HepG2 (cell line): ENCODE measurements at regions not wholly inside any gene's neighbourhood (a gene's known extent, or its start where the extent isn't known, plus 50 kb on each side); places are given as distances from the start of the nearest gene placed in this dataset.

Experiments
- ATAC-seq: fragments of 200-7000 bp; cut with Tn5 transposase; 3 replicates; pipeline ENCODE4 v1.9.1; 2020; ENCODE audit warnings: mild to moderate bottlenecking, moderate library complexity
- BruUV-seq: library from RNA; stranded (reverse); fragments of 400-500 nt; replicated peaks from 2 replicates; lab custom pipeline; 2021; lab: Mats Ljungman, UMichigan
- CTCF ChIA-PET: fragments of 300-600 bp; formaldehyde crosslinking; extraction: SDS; loops from one replicate; lab custom pipeline; 2021; ENCODE audit warnings: low total read pairs, inconsistent platforms, low intra/inter-chr PET ratio; lab: Yijun Ruan, JAX
- POLR2A ChIA-PET: fragments of 350-600 bp; sonication (Branson Sonifier 250); formaldehyde crosslinking; loops from one replicate; lab custom pipeline; 2020; ENCODE audit warnings: antibody characterized with exemption, inconsistent platforms; lab: Yijun Ruan, JAX
- DNase-seq: peaks from one replicate; pipeline ENCODE4 v3.0.0-alpha.2; 2015; ENCODE audit warnings: low spot score
- FAIRE-seq: peaks from 3 replicates; lab custom pipeline; 2011; peaks lifted over from hg19 to GRCh38; lab: Jason Lieb, UNC
- H2AFZ ChIP-seq: one replicate; pipeline ENCODE4 v1.6.1; 2011; ENCODE audit warnings: low read length, inconsistent platforms
- H3K27ac ChIP-seq: fragments of 300-600 bp; 3 replicates; pipeline ENCODE4 v1.8.0; 2011; ENCODE audit warnings: mixed run types, mild to moderate bottlenecking, mixed read lengths, low read length, inconsistent platforms; ENCODE audit not compliant: insufficient read depth; ENCODE audit errors: extremely low read length
- H3K27me3 ChIP-seq, 2 experiments: fragments of 200-600 bp in 1 of 2; 2 replicates in 1 of 2; 3 replicates in 1 of 2; pipeline versions ENCODE4 v1.6.0 to v1.8.0; 2011; ENCODE audit warnings: low read length in 2 of 2, mild to moderate bottlenecking in 2 of 2, moderate library complexity in 2 of 2, inconsistent platforms in 1 of 2; ENCODE audit not compliant: insufficient read depth in 2 of 2, control insufficient read depth in 1 of 2
- H3K36me3 ChIP-seq, 2 experiments: fragments of 200-600 bp in 1 of 2; replicated peaks in 1 of 2; 2 replicates in 1 of 2; 3 replicates in 1 of 2; pipeline versions ENCODE4 v1.5.1 to v1.8.0; 2011; ENCODE audit warnings: low read length in 2 of 2, inconsistent platforms in 1 of 2; ENCODE audit not compliant: insufficient read depth in 2 of 2, control insufficient read depth in 1 of 2
- H3K4me1 ChIP-seq: 2 replicates; pipeline ENCODE4 v1.5.1; 2012; ENCODE audit warnings: low read length, inconsistent platforms; ENCODE audit not compliant: insufficient read depth
- H3K4me2 ChIP-seq: 2 replicates; pipeline ENCODE4 v1.6.0; 2011; ENCODE audit warnings: low read depth, low read length, inconsistent platforms
- H3K4me3 ChIP-seq, 3 experiments: fragments of 200-600 bp in 1 of 3; sonication (generic), shearing (Covaris generic) in 1 of 3; replicated peaks in 1 of 3; 2 replicates each; pipeline ENCODE4 v1.5.1; 2011 to 2016; ENCODE audit warnings: low read length in 3 of 3, inconsistent platforms in 2 of 3, low read depth in 2 of 3, mild to moderate bottlenecking in 2 of 3, control low read depth in 1 of 3, mixed read lengths in 1 of 3; ENCODE audit not compliant: insufficient read depth in 1 of 3
- H3K79me2 ChIP-seq: one replicate; pipeline ENCODE4 v1.6.1; 2011; ENCODE audit warnings: low read length, inconsistent platforms; ENCODE audit not compliant: insufficient read depth
- H3K9ac ChIP-seq: 2 replicates; pipeline ENCODE4 v1.6.0; 2011; ENCODE audit warnings: mild to moderate bottlenecking, low read depth, low read length, inconsistent platforms; ENCODE audit not compliant: insufficient read depth
- H3K9me3 ChIP-seq: 2 replicates; pipeline ENCODE4 v1.5.1; 2012; ENCODE audit warnings: mild to moderate bottlenecking, low read length
- H4K20me1 ChIP-seq: 2 replicates; pipeline ENCODE4 v1.6.0; 2011; ENCODE audit warnings: inconsistent platforms, mild to moderate bottlenecking, low read length, moderate library complexity; ENCODE audit not compliant: insufficient read depth
- AKAP8 ChIP-seq: sonication (generic); formaldehyde crosslinking; IDR thresholded peaks from 2 replicates; pipeline ENCODE4 v1.5.1; 2020; ENCODE audit warnings: mild to moderate bottlenecking, missing genetic modification reagents
- CBX1 ChIP-seq: IDR thresholded peaks from one replicate; pipeline ENCODE4 v1.6.1; 2016; ENCODE audit warnings: antibody characterized with exemption, low read depth
- DNMT1 ChIP-seq: sonication (generic); formaldehyde crosslinking; IDR thresholded peaks from 2 replicates; pipeline ENCODE4 v1.5.1; 2020; ENCODE audit warnings: mild to moderate bottlenecking, missing genetic modification reagents
- DR1 ChIP-seq: sonication (generic); formaldehyde crosslinking; IDR thresholded peaks from 2 replicates; pipeline ENCODE4 v1.8.0; 2021; ENCODE audit warnings: mild to moderate bottlenecking, missing genetic modification reagents, inconsistent platforms
- DRAP1 ChIP-seq: IDR thresholded peaks from 2 replicates; pipeline ENCODE4 v1.6.1; 2016; ENCODE audit warnings: missing genetic modification reagents, missing compliant biosample characterization
- EED ChIP-seq: sonication (generic); formaldehyde crosslinking; IDR thresholded peaks from 2 replicates; pipeline ENCODE4 v1.5.0; 2020; ENCODE audit warnings: mild to moderate bottlenecking, missing genetic modification reagents
- GPN1 ChIP-seq: sonication (generic); formaldehyde crosslinking; IDR thresholded peaks from 2 replicates; pipeline ENCODE4 v1.5.1; 2020; ENCODE audit warnings: missing genetic modification reagents, borderline replicate concordance
- HMG20A ChIP-seq: IDR thresholded peaks from 2 replicates; pipeline ENCODE4 v1.6.1; 2016; ENCODE audit warnings: borderline replicate concordance
- ISX ChIP-seq: sonication (generic); formaldehyde crosslinking; conservative IDR thresholded peaks from 2 replicates; pipeline ENCODE4 v1.5.0; 2020; ENCODE audit warnings: missing genetic modification reagents
- MBD4 ChIP-seq: IDR thresholded peaks from 2 replicates; pipeline ENCODE4 v1.6.1; 2012; ENCODE audit warnings: low read length, inconsistent platforms, borderline replicate concordance
- NFIC ChIP-seq: IDR thresholded peaks from 2 replicates; pipeline ENCODE4 v1.6.1; 2012; ENCODE audit warnings: mild to moderate bottlenecking, low read length, inconsistent platforms
- RBM22 ChIP-seq: fragments of 200-400 bp; formaldehyde crosslinking; optimal IDR thresholded peaks from 2 replicates; pipeline ENCODE3; 2017; ENCODE audit warnings: mild to moderate bottlenecking, low read length, moderate library complexity
- REPIN1 ChIP-seq: sonication (generic); formaldehyde crosslinking; IDR thresholded peaks from 2 replicates; pipeline ENCODE4 v1.8.0; 2022; ENCODE audit warnings: missing genetic modification reagents, low read depth, mild to moderate bottlenecking, borderline replicate concordance
- SKI ChIP-seq: fragments of 450-650 bp; IDR thresholded peaks from one replicate; pipeline ENCODE4 v1.6.1; 2018; ENCODE audit warnings: mild to moderate bottlenecking; ENCODE audit not compliant: partially characterized antibody
- SMAD3 ChIP-seq: sonication (generic); formaldehyde crosslinking; IDR thresholded peaks from 2 replicates; pipeline ENCODE4 v1.4.0; 2020; ENCODE audit warnings: missing genetic modification reagents
- TBP ChIP-seq: sonication (generic); formaldehyde crosslinking; IDR thresholded peaks from 2 replicates; pipeline ENCODE4 v1.5.0; 2020; ENCODE audit warnings: missing genetic modification reagents
- XRCC5 ChIP-seq: fragments of 200-400 bp; formaldehyde crosslinking; optimal IDR thresholded peaks from 2 replicates; pipeline ENCODE3; 2017; ENCODE audit warnings: mild to moderate bottlenecking, low read length
- ZBTB4 ChIP-seq: sonication (generic); formaldehyde crosslinking; IDR thresholded peaks from 2 replicates; pipeline ENCODE4 v1.4.0; 2020; ENCODE audit warnings: missing genetic modification reagents, mild to moderate bottlenecking, borderline replicate concordance
- ZFAT ChIP-seq: sonication (generic); formaldehyde crosslinking; conservative IDR thresholded peaks from 2 replicates; pipeline ENCODE4 v1.8.1; 2023; ENCODE audit warnings: missing genetic modification reagents, inconsistent platforms
- ZNF878 ChIP-seq: sonication (generic); formaldehyde crosslinking; IDR thresholded peaks from 2 replicates; pipeline ENCODE4 v1.8.1; 2023; ENCODE audit warnings: mild to moderate bottlenecking, missing genetic modification reagents, moderate library complexity
- WGBS: methylation state at CpG from one replicate; pipeline ENCODE4 v1.1.6; 2017; ENCODE audit warnings: low lambda C conversion rate; 5-methylcytosine and 5-hydroxymethylcytosine counted together
- in situ Hi-C: cut with HindIII; loops from 2 replicates; pipeline ENCODE4 v1.10.0; 2017; ENCODE audit warnings: low pct_unique_long_range_greater_than_20kb; ENCODE audit not compliant: extremely low pct_ligation_motif_present
- intact Hi-C: fragments of 100-400 bp; cut with micrococcal nuclease; formaldehyde crosslinking; loops from one replicate; pipeline ENCODE4 v1.10.0; 2022; ENCODE audit not compliant: unreplicated experiment
- TF ChIP-seq, protein P1 (sequence below): sonication (generic); formaldehyde crosslinking; IDR thresholded peaks from 2 replicates; pipeline ENCODE4 v1.4.0; 2020; ENCODE audit warnings: missing genetic modification reagents

DNA sequence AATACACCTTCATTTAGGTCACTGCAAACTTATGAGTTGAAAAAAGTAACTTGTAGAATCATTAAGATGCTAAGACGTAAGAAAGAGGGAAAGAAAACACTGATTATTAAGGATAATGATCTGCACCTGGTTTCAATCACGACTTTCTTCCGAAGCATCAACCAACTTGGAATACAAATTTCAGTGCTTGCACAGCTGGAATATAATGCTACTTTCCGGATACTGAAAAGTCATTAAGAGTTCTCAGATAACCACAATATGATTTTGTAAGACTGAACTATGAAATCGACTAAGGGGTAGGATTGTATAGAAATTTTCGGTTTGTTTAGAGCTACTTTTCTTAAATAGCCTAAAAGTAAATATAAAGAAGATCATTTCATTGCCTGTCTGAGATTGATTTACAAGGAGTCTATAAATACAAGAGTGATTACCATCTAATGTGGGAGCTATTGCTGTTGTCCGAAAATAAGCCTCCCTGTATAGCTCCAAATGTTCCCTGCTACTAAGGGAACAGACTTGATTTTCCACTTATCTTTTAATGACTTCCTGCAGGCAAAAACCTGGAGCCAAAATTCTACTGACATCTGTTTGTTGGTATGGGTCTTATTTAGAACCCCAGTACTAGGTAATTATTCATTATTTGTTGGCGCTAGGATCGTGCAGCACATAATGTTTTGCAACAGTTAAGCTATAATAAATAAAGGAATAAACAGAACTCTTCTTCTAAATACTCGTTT lies 673.3 kb downstream of the KCNT2 start (continued):
- no peak for TF ChIP-seq ZNF878
- no peak for TF ChIP-seq DRAP1 (CRISPR knock-in tag)
- no peak for TF ChIP-seq DR1
- no peak for TF ChIP-seq GPN1 (CRISPR knock-in tag)
- TF ChIP-seq NFIC = no peak
- TF ChIP-seq, protein P1, sequence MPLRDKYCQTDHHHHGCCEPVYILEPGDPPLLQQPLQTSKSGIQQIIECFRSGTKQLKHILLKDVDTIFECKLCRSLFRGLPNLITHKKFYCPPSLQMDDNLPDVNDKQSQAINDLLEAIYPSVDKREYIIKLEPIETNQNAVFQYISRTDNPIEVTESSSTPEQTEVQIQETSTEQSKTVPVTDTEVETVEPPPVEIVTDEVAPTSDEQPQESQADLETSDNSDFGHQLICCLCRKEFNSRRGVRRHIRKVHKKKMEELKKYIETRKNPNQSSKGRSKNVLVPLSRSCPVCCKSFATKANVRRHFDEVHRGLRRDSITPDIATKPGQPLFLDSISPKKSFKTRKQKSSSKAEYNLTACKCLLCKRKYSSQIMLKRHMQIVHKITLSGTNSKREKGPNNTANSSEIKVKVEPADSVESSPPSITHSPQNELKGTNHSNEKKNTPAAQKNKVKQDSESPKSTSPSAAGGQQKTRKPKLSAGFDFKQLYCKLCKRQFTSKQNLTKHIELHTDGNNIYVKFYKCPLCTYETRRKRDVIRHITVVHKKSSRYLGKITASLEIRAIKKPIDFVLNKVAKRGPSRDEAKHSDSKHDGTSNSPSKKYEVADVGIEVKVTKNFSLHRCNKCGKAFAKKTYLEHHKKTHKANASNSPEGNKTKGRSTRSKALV (CRISPR knock-in tag) = no peak
- TF ChIP-seq, all 625 proteins: peak for 0

- Histone ChIP-seq H3K9ac (no peak overlapping the region), H3K36me3 (no peaks in the 10 kb centered on the region), H2AFZ (no peak overlapping the region), H4K20me1 (no peaks in the 10 kb centered on the region), H3K27me3 (no peaks in the 10 kb centered on the region), H3K4me1 (no peaks in the 10 kb centered on the region), H3K4me2 (no peak overlapping the region), H3K9me3 (0 out of 2 replicates have a peak, but pooled peaks cover 6% of the 10 kb centered on the region), H3K4me3 (no peak overlapping the region), H3K27ac (no peak overlapping the region), H3K79me2 (no peaks in the 10 kb centered on the region)
- ATAC-seq (no peak), FAIRE-seq (no peak), DNase-seq (no peak)
- POLR2A ChIA-PET = no interaction called here
- intact Hi-C loops = no loop called here
- in situ Hi-C loops = no loop called here
- BruUV-seq = no TSS peak
- 4% methylated on average over 1 of the region's 1 CpG for WGBS
- CTCF ChIA-PET = no interaction called here
- TF ChIP-seq DNMT1 (CRISPR knock-in tag) = no peak
- no peak for TF ChIP-seq ZFAT (CRISPR knock-in tag)
- TF ChIP-seq HMG20A (CRISPR knock-in tag) = no peak
- no peak for TF ChIP-seq REPIN1 (CRISPR knock-in tag)
- TF ChIP-seq ISX = no peak
- no peak for TF ChIP-seq TBP (CRISPR knock-in tag)
- no peak for TF ChIP-seq AKAP8
- TF ChIP-seq EED = no peak
- TF ChIP-seq ZBTB4 (CRISPR knock-in tag) = no peak
- TF ChIP-seq SKI = no peak
- TF ChIP-seq MBD4 = no peak
- no peak for TF ChIP-seq SMAD3 (CRISPR knock-in tag)
- no peak for TF ChIP-seq RBM22
- no peak for TF ChIP-seq CBX1
- TF ChIP-seq XRCC5 = no peak
Measured at GRCh38 chr1:195933835-195934234, 674.4 kb downstream of the KCNT2 start.
